GM23338 (cell line): ENCODE measurements at regions not wholly inside any gene's neighbourhood (a gene's known extent, or its start where the extent isn't known, plus 50 kb on each side); places are given as distances from the start of the nearest gene placed in this dataset.

ENCODE experiments used
- ATAC-seq: fragments of 200-7000 bp; cut with Tn5 transposase; 3 replicates; pipeline ENCODE4 v1.9.1; 2020
- DNase-seq: peaks from one replicate; pipeline ENCODE4 v3.0.0-alpha.2; 2015; ENCODE audit warnings: low spot score
- H2AFZ ChIP-seq: fragments of 200-600 bp; sonication (generic); 2 replicates; pipeline ENCODE4 v1.8.0; 2016; ENCODE audit warnings: antibody characterized with exemption, mild to moderate bottlenecking, moderate library complexity
- H3F3A ChIP-seq: fragments of 200-600 bp; sonication (generic); replicated peaks from 2 replicates; pipeline ENCODE4 v1.8.0; 2017; ENCODE audit warnings: antibody characterized with exemption, mixed run types, low read depth
- H3K27ac ChIP-seq: fragments of 200-600 bp; sonication (generic); 2 replicates; pipeline ENCODE4 v1.6.1; 2016; ENCODE audit warnings: low read depth
- H3K27me3 ChIP-seq: fragments of 200-600 bp; sonication (generic); 2 replicates; pipeline ENCODE4 v1.8.0; 2016; ENCODE audit warnings: mild to moderate bottlenecking, mixed run types, moderate library complexity; ENCODE audit not compliant: insufficient read depth
- H3K36me3 ChIP-seq: fragments of 200-600 bp; sonication (generic); 2 replicates; pipeline ENCODE4 v1.8.0; 2016; ENCODE audit warnings: mild to moderate bottlenecking; ENCODE audit not compliant: insufficient read depth
- H3K4me1 ChIP-seq: fragments of 200-600 bp; sonication (generic); 2 replicates; pipeline ENCODE4 v1.8.0; 2016; ENCODE audit warnings: mild to moderate bottlenecking, moderate library complexity; ENCODE audit not compliant: insufficient read depth
- H3K4me2 ChIP-seq: fragments of 200-600 bp; sonication (generic); 2 replicates; pipeline ENCODE4 v1.7.1; 2017; ENCODE audit warnings: mixed run types
- H3K4me3 ChIP-seq: fragments of 200-600 bp; sonication (generic); 2 replicates; pipeline ENCODE4 v1.6.1; 2016; ENCODE audit warnings: mixed run types
- H3K79me2 ChIP-seq: fragments of 200-600 bp; sonication (generic); replicated peaks from 2 replicates; pipeline ENCODE4 v1.8.0; 2017; ENCODE audit warnings: mild to moderate bottlenecking; ENCODE audit not compliant: insufficient read depth
- H3K9me2 ChIP-seq: fragments of 200-600 bp; sonication (generic); 2 replicates; pipeline ENCODE4 v1.8.0; 2017; ENCODE audit not compliant: insufficient read depth
- H4K20me1 ChIP-seq: fragments of 200-600 bp; sonication (generic); replicated peaks from 2 replicates; pipeline ENCODE4 v1.8.0; 2017; ENCODE audit warnings: mild to moderate bottlenecking; ENCODE audit not compliant: insufficient read depth
- H3K27ac Mint-ChIP-seq: 2 replicates; pipeline ENCODE4 v1.8.0; 2020; ENCODE audit warnings: inconsistent platforms, mild to moderate bottlenecking, moderate library complexity, mixed read lengths
- H3K27me3 Mint-ChIP-seq: 3 replicates; pipeline ENCODE4 v1.8.0; 2022; ENCODE audit warnings: low read depth, mild to moderate bottlenecking, moderate library complexity, mixed read lengths, inconsistent platforms; ENCODE audit not compliant: insufficient read depth, poor library complexity
- H3K36me3 Mint-ChIP-seq: 3 replicates; pipeline ENCODE4 v1.8.0; 2021; ENCODE audit warnings: low read depth, mild to moderate bottlenecking, inconsistent platforms, moderate library complexity, mixed read lengths
- H3K4me1 Mint-ChIP-seq: 3 replicates; pipeline ENCODE4 v1.8.0; 2020; ENCODE audit warnings: mild to moderate bottlenecking, inconsistent platforms, mixed read lengths
- H3K4me3 Mint-ChIP-seq: 3 replicates; pipeline ENCODE4 v1.8.0; 2021; ENCODE audit warnings: moderate library complexity, mild to moderate bottlenecking, inconsistent platforms, mixed read lengths
- H3K9me3 Mint-ChIP-seq: 3 replicates; pipeline ENCODE4 v1.8.0; 2020; ENCODE audit warnings: moderate library complexity, mild to moderate bottlenecking, inconsistent platforms, mixed read lengths
- CREB1 ChIP-seq: fragments of 250-450 bp; sonication (Bioruptor Pico); IDR thresholded peaks from 2 replicates; pipeline ENCODE4 v1.5.0; 2020; ENCODE audit warnings: low read depth, mild to moderate bottlenecking, moderate library complexity
- CTCF ChIP-seq, 2 experiments: fragments of 200-600 bp in 1 of 2; sonication (generic) in 1 of 2; conservative IDR thresholded peaks; 2 replicates each; pipeline versions ENCODE4 v1.5.1 to v1.6.1; 2016 to 2017; ENCODE audit warnings: antibody characterized with exemption in 2 of 2, low read depth in 2 of 2, mild to moderate bottlenecking in 2 of 2, moderate library complexity in 1 of 2
- ETS1 ChIP-seq: IDR thresholded peaks from 2 replicates; pipeline ENCODE4 v1.6.1; 2016; ENCODE audit warnings: antibody characterized with exemption
- EZH2 ChIP-seq: fragments of 200-600 bp; sonication (generic); IDR thresholded peaks from one replicate; pipeline ENCODE4 v1.8.0; 2017; ENCODE audit warnings: antibody characterized with exemption, mild to moderate bottlenecking, low read depth; ENCODE audit not compliant: unreplicated experiment
- EZH2phosphoT487 ChIP-seq: fragments of 200-600 bp; sonication (generic); IDR thresholded peaks from one replicate; pipeline ENCODE4 v1.8.1; 2018; ENCODE audit warnings: antibody characterized with exemption; ENCODE audit not compliant: unreplicated experiment
- NANOG ChIP-seq: IDR thresholded peaks from 2 replicates; pipeline ENCODE4 v1.6.1; 2016; ENCODE audit warnings: antibody characterized with exemption, borderline replicate concordance
- POLR2AphosphoS5 ChIP-seq: IDR thresholded peaks from 2 replicates; pipeline ENCODE4 v1.6.1; 2016; ENCODE audit warnings: antibody characterized with exemption, low read depth
- REST ChIP-seq: IDR thresholded peaks from one replicate; pipeline ENCODE4 v1.6.1; 2018; ENCODE audit warnings: antibody characterized with exemption; ENCODE audit not compliant: unreplicated experiment
- STAT1 ChIP-seq: IDR thresholded peaks from one replicate; pipeline ENCODE4 v1.6.1; 2016; ENCODE audit warnings: antibody characterized with exemption; ENCODE audit not compliant: unreplicated experiment
- ZNF114 ChIP-seq: fragments of 250-450 bp; sonication (Bioruptor Pico); IDR thresholded peaks from 2 replicates; pipeline ENCODE4 v1.5.0; 2020; ENCODE audit warnings: mild to moderate bottlenecking, moderate library complexity

- no peaks in the 10 kb centered on the region for H3K27me3 ChIP-seq
- H3K4me2 ChIP-seq: no peak overlapping the region
- H3K4me1 ChIP-seq: no peaks in the 10 kb centered on the region; the same call in none of the 2 replicates
- no peak for DNase-seq
- Mint-ChIP-seq H3K36me3 (no peaks in the 10 kb centered on the region), H3K9me3 (no peaks in the 10 kb centered on the region), H3K4me3 (no peak overlapping the region), H3K27ac (no peak overlapping the region), H3K27me3 (peaks cover 10% of the 10 kb centered on the region), H3K4me1 (peaks cover 22% of the 10 kb centered on the region)
- no peaks in the 10 kb centered on the region; the same call in 1 of the 2 replicates for H3K9me2 ChIP-seq
- no peak overlapping the region for H3K4me3 ChIP-seq
- ATAC-seq: no peak
- no peaks in the 10 kb centered on the region for H3K79me2 ChIP-seq
- no peaks in the 10 kb centered on the region for H3F3A ChIP-seq
- H2AFZ ChIP-seq: no peak overlapping the region
- H4K20me1 ChIP-seq: no peaks in the 10 kb centered on the region
- no peak for TF ChIP-seq ETS1
- TF ChIP-seq EZH2phosphoT487: no peak
- TF ChIP-seq EZH2: no peak
- no peaks in the 10 kb centered on the region for H3K36me3 ChIP-seq
- no peak overlapping the region for H3K27ac ChIP-seq
Observed at GRCh38 chr22:27022274-27022895, 365.0 kb downstream of the MIAT start.

- Histone ChIP-seq H3K9me2 (no peaks in the 10 kb centered on the region; the same call in 1 of the 2 replicates), H3K27me3 (no peaks in the 10 kb centered on the region), H4K20me1 (no peaks in the 10 kb centered on the region), H3K4me1 (no peaks in the 10 kb centered on the region; the same call in none of the 2 replicates), H3F3A (no peaks in the 10 kb centered on the region), H3K36me3 (no peaks in the 10 kb centered on the region), H3K79me2 (no peaks in the 10 kb centered on the region), H3K4me2 (no peak overlapping the region), H3K27ac (no peak overlapping the region), H2AFZ (no peak overlapping the region), H3K4me3 (no peak overlapping the region)
- Mint-ChIP-seq H3K4me1 (peaks cover 22% of the 10 kb centered on the region), H3K27me3 (peaks cover 10% of the 10 kb centered on the region), H3K4me3 (no peak overlapping the region), H3K27ac (no peak overlapping the region), H3K9me3 (no peaks in the 10 kb centered on the region), H3K36me3 (no peaks in the 10 kb centered on the region)
- ATAC-seq: peak; percentile 42; the same call in 2 of the 3 replicates
- DNase-seq: peak; percentile 43
- TF ChIP-seq EZH2 (no peak), CREB1 (no peak), ETS1 (no peak), REST (no peak), NANOG (no peak), STAT1 (no peak), ZNF114 (CRISPR knock-in tag) (no peak), CTCF (conservative IDR thresholded peaks at IDR 0.05; ENCODE audit: low read depth in 2 of 2) (no peak), POLR2AphosphoS5 (no peak), EZH2phosphoT487 (no peak)
Observed at GRCh38 chr22:27022896-27023361, 365.5 kb downstream of the MIAT start.
